OCI-LY3 (cell line): ENCODE measurements at regions not wholly inside any gene's neighbourhood (a gene's known extent, or its start where the extent isn't known, plus 50 kb on each side); places are given as distances from the start of the nearest gene placed in this dataset.

Source experiments
- CTCF ChIP-seq: fragments of 200-600, 300-600 bp; sonication (generic); IDR thresholded peaks from 2 replicates; pipeline ENCODE4 v1.5.1; 2014; ENCODE audit warnings: antibody characterized with exemption, low read length, low read depth
- EZH2phosphoT487 ChIP-seq: fragments of 200-600 bp; shearing (Covaris generic); IDR thresholded peaks from 2 replicates; pipeline ENCODE4 v1.6.1; 2018; ENCODE audit warnings: antibody characterized with exemption, mixed run types, low read depth

GRCh38 chr12:131254374-131254773 lies 300.7 kb downstream of the ADGRD1 start:
- TF ChIP-seq CTCF (no peak), EZH2phosphoT487 (no peak)
